Thyroid gland (tissue), 4 donors: ENCODE measurements at regions not wholly inside any gene's neighbourhood (a gene's known extent, or its start where the extent isn't known, plus 50 kb on each side); places are given as distances from the start of the nearest gene placed in this dataset.
"Not testable (repeated sequence)": the region's sequence is repeated elsewhere in the genome, so short reads cannot be mapped to it uniquely, and the experiment has no call there.

Source experiments
- CTCF ChIP-seq, 6 experiments: fragments of 200-600 bp in 3 of 6; fragments of 450-650 bp in 3 of 6; sonication (generic) in 3 of 6; IDR thresholded peaks; one replicate each; pipeline ENCODE4 v1.5.1; 2016 to 2019; ENCODE audit warnings: antibody characterized with exemption in 6 of 6, mild to moderate bottlenecking in 2 of 6, inconsistent platforms in 1 of 6, moderate library complexity in 1 of 6
- POLR2A ChIP-seq, 2 donors: fragments of 450-650 bp; IDR thresholded peaks; one replicate each; pipeline ENCODE4 v1.6.1; 2017; ENCODE audit warnings: antibody characterized with exemption in 2 of 2, mild to moderate bottlenecking in 2 of 2, moderate library complexity in 1 of 2

GRCh38 chr7:13124629-13125028 lies 437.2 kb downstream of the ARL4A start:
- TF ChIP-seq CTCF, POLR2A (IDR thresholded peaks at IDR 0.05): not testable (repeated sequence)
